ENCODE measurements at regions not wholly inside any gene's neighbourhood (a gene's known extent, or its start where the extent isn't known, plus 50 kb on each side); places are given as distances from the start of the nearest gene placed in this dataset.
A peak's percentile ranks its signal among the peaks of the same experiment; 100 is the strongest.

GRCh38 chrX:115949900-115950822 lies 220.4 kb upstream of the AGTR2 start (continued):
- TF ChIP-seq TCF12 (IDR thresholded peaks at IDR 0.05) (no peak), TCF12 (CRISPR knock-in tag; IDR thresholded peaks at IDR 0.05) (no peak), KDM1A (CRISPR knock-in tag; IDR thresholded peaks at IDR 0.05) (no peak), KDM5A (IDR thresholded peaks at IDR 0.05; ENCODE audit: borderline replicate concordance, low read length) (0 out of 2 replicates have a peak, but pooled peaks have one; percentile 44), KLF11 (CRISPR knock-in tag; IDR thresholded peaks at IDR 0.05) (no peak), SETDB1 (CRISPR knock-in tag; IDR thresholded peaks at IDR 0.05; ENCODE audit: borderline replicate concordance) (no peak), THAP11 (CRISPR knock-in tag; IDR thresholded peaks at IDR 0.05) (no peak), ZMYM4 (CRISPR knock-in tag; IDR thresholded peaks at IDR 0.05) (peak; percentile 46; the same call in 1 of the 2 replicates), GATA4 (IDR thresholded peaks at IDR 0.05; ENCODE audit: borderline replicate concordance, low read depth) (no peak), NONO (IDR thresholded peaks at IDR 0.05) (no peak), NONO (CRISPR knock-in tag; conservative IDR thresholded peaks at IDR 0.05) (0 out of 2 replicates have a peak, but pooled peaks have one; percentile 30), CREB1 (IDR thresholded peaks at IDR 0.05) (no peak), CREB1 (CRISPR knock-in tag; IDR thresholded peaks at IDR 0.05) (peak; percentile 37; the same call in 1 of the 2 replicates), CERS6 (CRISPR knock-in tag; IDR thresholded peaks at IDR 0.05) (no peak), ARID5B (CRISPR knock-in tag; IDR thresholded peaks at IDR 0.05) (0 out of 2 replicates have a peak, but pooled peaks have one; percentile 28), ZNF782 (CRISPR knock-in tag; IDR thresholded peaks at IDR 0.05; ENCODE audit: borderline replicate concordance) (no peak), SAP130 (CRISPR knock-in tag; IDR thresholded peaks at IDR 0.05; ENCODE audit: low read depth) (0 out of 2 replicates have a peak, but pooled peaks have one; percentile 21), PATZ1 (CRISPR knock-in tag; IDR thresholded peaks at IDR 0.05) (no peak), ZBTB21 (CRISPR knock-in tag; IDR thresholded peaks at IDR 0.05) (no peak), ZNF484 (CRISPR knock-in tag; IDR thresholded peaks at IDR 0.05; ENCODE audit: borderline replicate concordance, low read depth) (no peak), GMEB1 (CRISPR knock-in tag; IDR thresholded peaks at IDR 0.05; ENCODE audit: borderline replicate concordance) (peak; percentile 27; the same call in 1 of the 2 replicates)
